Stomach (tissue), 8 donors: ENCODE measurements at regions not wholly inside any gene's neighbourhood (a gene's known extent, or its start where the extent isn't known, plus 50 kb on each side); places are given as distances from the start of the nearest gene placed in this dataset.

Experiments
- DNase-seq, 2 donors: peaks; one replicate each; pipeline versions ENCODE4 v3.0.0 to v3.0.0-alpha.2; 2013 to 2019
- H3K27ac ChIP-seq, 5 donors: fragments of 200-600 bp in 4 of 5; sonication (generic) in 4 of 5; one replicate each; pipeline ENCODE4 v1.5.1; 2013 to 2019; ENCODE audit warnings: mild to moderate bottlenecking in 1 of 5, moderate library complexity in 1 of 5
- H3K27me3 ChIP-seq, 3 donors: fragments of 200-600 bp; sonication (generic); one replicate each; pipeline ENCODE4 v1.5.1; 2017 to 2019; ENCODE audit warnings: mixed run types in 1 of 3
- H3K36me3 ChIP-seq, 4 donors: fragments of 200-600 bp; sonication (generic); 1 replicate in 3 of 4; 2 replicates in 1 of 4; pipeline ENCODE4 v1.5.1; 2016 to 2019
- H3K4me1 ChIP-seq, 4 donors: fragments of 200-600 bp; sonication (generic); one replicate each; pipeline ENCODE4 v1.5.1; 2016 to 2019
- H3K4me3 ChIP-seq, 4 donors: fragments of 200-600 bp; sonication (generic) in 3 of 4; one replicate each; pipeline ENCODE4 v1.5.1; 2016 to 2019; ENCODE audit warnings: mild to moderate bottlenecking in 1 of 4
- H3K9me3 ChIP-seq, 4 donors: fragments of 200-600 bp; sonication (generic); one replicate each; pipeline ENCODE4 v1.5.1; 2016 to 2019
- CTCF ChIP-seq, 7 experiments: fragments of 450-650 bp in 4 of 7; fragments of 200-600 bp in 3 of 7; sonication (generic) in 3 of 7; IDR thresholded peaks; one replicate each; pipeline ENCODE4 v1.5.1; 2016 to 2019; ENCODE audit warnings: antibody characterized with exemption in 7 of 7, control low read depth in 2 of 7, mild to moderate bottlenecking in 1 of 7
- EP300 ChIP-seq: sonication (generic); formaldehyde crosslinking; IDR thresholded peaks from one replicate; pipeline ENCODE4 v1.6.1; 2017; ENCODE audit warnings: antibody characterized with exemption
- POLR2A ChIP-seq, 4 donors: fragments of 450-650 bp; IDR thresholded peaks; one replicate each; pipeline ENCODE4 v1.6.1; 2016; ENCODE audit warnings: antibody characterized with exemption in 4 of 4, control low read depth in 2 of 4, mild to moderate bottlenecking in 1 of 4, moderate library complexity in 1 of 4
- POLR2AphosphoS5 ChIP-seq, 3 donors: sonication (generic); formaldehyde crosslinking; IDR thresholded peaks; one replicate each; pipeline ENCODE4 v1.6.1; 2016; ENCODE audit warnings: antibody characterized with exemption in 3 of 3
- WGBS, 5 donors: extraction: QIAGEN DNeasy Blood & Tissue Kit in 3 of 5; methylation state at CpG; one replicate each; pipeline versions ENCODE4 v1.1.5 to v1.1.7; 2013 to 2018; 5-methylcytosine and 5-hydroxymethylcytosine counted together
- intact Hi-C: fragments of 100-400 bp; cut with DNase I; formaldehyde crosslinking; loops from one replicate; pipeline ENCODE4 v1.15.1; 2023; ENCODE audit warnings: low total_unique reads
- donor health status: healthy with polysubstance abuse.
- donor health status: Bipolar disorder and iron deficiency.
- donor health status: healthy.

DNA sequence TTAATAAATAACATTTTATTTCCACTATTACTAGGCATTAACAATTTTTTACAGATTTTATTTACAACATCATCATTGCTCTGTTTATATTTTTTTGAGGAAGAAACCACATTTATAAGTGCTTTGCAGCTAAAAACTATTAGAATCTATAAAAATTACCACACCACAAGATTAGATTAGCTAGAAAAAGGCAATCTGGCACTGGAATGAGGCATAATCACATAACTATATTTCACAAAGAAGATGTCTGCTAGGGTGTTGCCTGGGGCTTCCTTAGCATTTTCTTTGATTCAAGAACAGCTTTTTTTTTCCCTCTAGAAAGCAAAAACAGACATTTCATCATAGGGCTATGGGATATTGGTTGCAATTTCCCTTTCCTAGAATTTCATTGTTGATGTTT is 2169.2 kb downstream of the MRPL39 start:
- Histone ChIP-seq H3K4me3 (no peak overlapping the region), H3K4me1 (no peaks in the 10 kb centered on the region), H3K27ac (no peak overlapping the region), H3K9me3 (no peaks in the 10 kb centered on the region), H3K27me3 (no peaks in the 10 kb centered on the region), H3K36me3 (no peaks in the 10 kb centered on the region)
- intact Hi-C loops, result no loop called here
- TF ChIP-seq CTCF (IDR thresholded peaks at IDR 0.05) (no peak), EP300 (no peak), POLR2AphosphoS5 (IDR thresholded peaks at IDR 0.05) (no peak), POLR2A (IDR thresholded peaks at IDR 0.05) (no peak)
- DNase-seq, result no peak

DNA sequence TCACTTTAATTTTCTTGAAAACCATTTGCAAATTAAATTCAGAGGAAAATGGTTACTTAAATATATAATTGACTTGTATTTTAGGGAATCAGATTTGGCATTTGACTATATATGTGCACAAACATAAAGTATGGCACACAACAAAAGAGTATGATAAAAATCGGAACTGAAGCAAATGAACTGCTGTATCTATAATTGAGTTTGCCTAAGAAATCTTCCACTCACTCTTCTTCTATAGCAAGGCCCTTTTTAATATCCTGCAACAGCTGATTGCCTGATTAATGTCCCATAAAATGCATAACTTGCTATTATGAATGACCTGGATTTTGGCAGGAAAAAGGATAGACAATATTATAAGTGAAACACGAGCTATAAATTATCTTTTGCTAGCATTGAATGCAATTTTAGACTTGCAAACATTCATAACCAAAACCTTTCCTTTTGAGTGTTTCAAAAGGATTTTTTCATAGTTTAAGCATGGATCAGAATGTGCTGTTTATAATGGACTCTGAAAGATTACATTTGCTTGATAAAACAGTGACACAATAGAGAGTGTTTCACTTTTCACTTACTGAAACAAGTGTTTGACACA is 2204.3 kb downstream of the MRPL39 start:
- Histone ChIP-seq H3K4me3 (no peak overlapping the region), H3K27me3 (no peaks in the 10 kb centered on the region), H3K4me1 (no peaks in the 10 kb centered on the region), H3K27ac (no peak overlapping the region), H3K9me3 (peaks cover 0 to 4% (median 0%) of the 10 kb centered on the region in 4 donors), H3K36me3 (no peaks in the 10 kb centered on the region)
- WGBS, 5 donors, result 23 to 39% (median 30%) methylated on average over 2 of the region's 2 CpGs
- DNase-seq, result no peak
- TF ChIP-seq CTCF (IDR thresholded peaks at IDR 0.05), result no peak
- no peak for TF ChIP-seq EP300
- no peak for TF ChIP-seq POLR2A (IDR thresholded peaks at IDR 0.05)
- no peak for TF ChIP-seq POLR2AphosphoS5 (IDR thresholded peaks at IDR 0.05)
- intact Hi-C loops, result no loop called here

DNA sequence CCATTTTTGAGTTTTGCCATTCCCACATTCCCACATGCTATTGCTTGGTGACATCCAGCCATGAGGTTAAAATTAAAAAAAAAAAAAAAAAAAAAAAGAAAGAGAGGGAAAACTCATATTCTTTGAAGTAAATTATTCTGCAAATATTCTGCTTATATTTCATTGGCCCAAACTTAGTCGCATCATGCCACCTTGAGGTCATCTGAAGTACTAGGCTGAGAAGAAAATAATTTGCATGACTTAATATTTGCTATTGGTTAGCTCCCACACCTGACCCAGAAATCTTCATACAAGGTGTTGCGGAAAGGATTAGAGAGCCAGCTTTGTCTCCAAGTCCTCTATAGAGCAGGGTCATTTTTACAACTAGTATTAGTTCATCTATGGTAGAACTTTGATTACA is 2206.0 kb downstream of the MRPL39 start:
- Histone ChIP-seq H3K27me3 (no peaks in the 10 kb centered on the region), H3K27ac (no peak overlapping the region), H3K36me3 (no peaks in the 10 kb centered on the region), H3K9me3 (no peaks in the 10 kb centered on the region), H3K4me1 (no peaks in the 10 kb centered on the region), H3K4me3 (no peak overlapping the region)
- peak in 1 of 2 donors; percentile 18 for DNase-seq
- WGBS, 5 donors, result 82 to 95% (median 86%) methylated on average over 2 of the region's 2 CpGs
- intact Hi-C loops, result no loop called here
- TF ChIP-seq POLR2A (IDR thresholded peaks at IDR 0.05), result no peak
- no peak for TF ChIP-seq EP300
- TF ChIP-seq CTCF (IDR thresholded peaks at IDR 0.05), result no peak
- TF ChIP-seq POLR2AphosphoS5 (IDR thresholded peaks at IDR 0.05), result no peak

DNA sequence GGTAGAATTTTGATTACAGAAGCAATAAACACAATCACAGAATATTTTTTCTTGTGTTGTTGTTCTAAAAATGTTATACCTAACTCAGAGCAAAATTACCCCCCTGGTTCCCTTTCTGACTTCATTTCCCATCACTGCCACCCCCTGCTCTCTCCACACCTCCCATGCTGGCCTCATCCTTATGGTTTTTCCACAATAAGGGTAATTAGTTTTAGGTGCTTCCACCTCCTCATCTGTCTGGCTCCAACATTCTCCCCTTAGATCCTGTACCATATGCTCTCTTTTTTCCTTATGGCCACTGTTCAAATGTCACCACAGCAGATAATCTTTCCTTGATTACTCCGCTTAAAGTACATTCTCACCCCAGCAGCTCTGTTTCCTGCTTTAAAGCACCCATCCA is 2208.6 kb downstream of the MRPL39 start:
- H3K27ac ChIP-seq, result no peak overlapping the region
- no peak for TF ChIP-seq EP300
- no peak for DNase-seq
- WGBS, 5 donors, result 66 to 84% (median 73%) methylated on average over 1 of the region's 1 CpG
- H3K4me1 ChIP-seq, result no peaks in the 10 kb centered on the region
- intact Hi-C loops, result no loop called here
- no peak overlapping the region for H3K4me3 ChIP-seq
- no peaks in the 10 kb centered on the region for H3K27me3 ChIP-seq
- H3K9me3 ChIP-seq, result no peaks in the 10 kb centered on the region
- no peaks in the 10 kb centered on the region for H3K36me3 ChIP-seq

GRCh38 chr21:23394458-23394857 is 2212.8 kb downstream of the MRPL39 start:
- DNase-seq, result no peak
- no peak overlapping the region for H3K27ac ChIP-seq
- no peaks in the 10 kb centered on the region for H3K4me1 ChIP-seq
- no peaks in the 10 kb centered on the region for H3K9me3 ChIP-seq
- WGBS, 5 donors, result 76 to 91% (median 88%) methylated on average over 2 of the region's 2 CpGs
- H3K36me3 ChIP-seq, result no peaks in the 10 kb centered on the region
- intact Hi-C loops, result no loop called here
- no peak overlapping the region for H3K4me3 ChIP-seq
- no peak for TF ChIP-seq CTCF (IDR thresholded peaks at IDR 0.05)
- no peak for TF ChIP-seq POLR2AphosphoS5 (IDR thresholded peaks at IDR 0.05)
- TF ChIP-seq EP300, result no peak
- no peak for TF ChIP-seq POLR2A (IDR thresholded peaks at IDR 0.05)
- no peaks in the 10 kb centered on the region for H3K27me3 ChIP-seq
